ENCODE measurements at regions not wholly inside any gene's neighbourhood (a gene's known extent, or its start where the extent isn't known, plus 50 kb on each side); places are given as distances from the start of the nearest gene placed in this dataset.

- no peak for TF ChIP-seq EZH2phosphoT487 (conservative IDR thresholded peaks at IDR 0.05; ENCODE audit: low read length)
- no peak for TF ChIP-seq CTCF (IDR thresholded peaks at IDR 0.05; ENCODE audit: insufficient read depth, low read length, poor library complexity, severe bottlenecking)
- H3K27me3 ChIP-seq (ENCODE audit: low read length), result 0 out of 2 replicates have a peak, but pooled peaks cover 2% of the 10 kb centered on the region
- no peak overlapping the region for H3K27ac ChIP-seq (ENCODE audit: low read depth, low read length)
- H2AFZ ChIP-seq (ENCODE audit: low read depth, low read length, severe bottlenecking), result no peak overlapping the region
- no peak overlapping the region for H3K4me3 ChIP-seq (ENCODE audit: insufficient read depth, low read length, poor library complexity, severe bottlenecking)
- H3K4me2 ChIP-seq (ENCODE audit: low read depth, low read length, poor library complexity, severe bottlenecking), result no peak overlapping the region
- no peaks in the 10 kb centered on the region for H4K20me1 ChIP-seq (ENCODE audit: low read depth, low read length)
- H3F3A ChIP-seq (ENCODE audit: insufficient read depth), result no peaks in the 10 kb centered on the region
- no peaks in the 10 kb centered on the region; the same call in 1 of the 2 replicates for H3K9me2 ChIP-seq (replicated peaks; ENCODE audit: insufficient read depth, low read length)
- H3K9ac ChIP-seq (ENCODE audit: low read length), result no peak overlapping the region
- no peaks in the 10 kb centered on the region for H3K36me3 ChIP-seq (ENCODE audit: low read length)
- H3K79me2 ChIP-seq (ENCODE audit: insufficient read depth, low read length), result no peaks in the 10 kb centered on the region
- no peaks in the 10 kb centered on the region for H3K9me3 ChIP-seq (ENCODE audit: insufficient read depth, low read length)
Observed at GRCh38 chr3:28916713-28917499, 364.0 kb upstream of the RBMS3 start.

GRCh38 chr3:28917895-28918475 lies 362.9 kb upstream of the RBMS3 start:
- Histone ChIP-seq H3K4me2 (ENCODE audit: low read depth, low read length, poor library complexity, severe bottlenecking) (no peak overlapping the region), H3F3A (ENCODE audit: insufficient read depth) (no peaks in the 10 kb centered on the region), H3K27ac (ENCODE audit: low read depth, low read length) (no peak overlapping the region), H3K79me2 (ENCODE audit: insufficient read depth, low read length) (no peaks in the 10 kb centered on the region), H2AFZ (ENCODE audit: low read depth, low read length, severe bottlenecking) (no peak overlapping the region), H3K9ac (ENCODE audit: low read length) (no peak overlapping the region), H3K36me3 (ENCODE audit: low read length) (no peaks in the 10 kb centered on the region), H4K20me1 (ENCODE audit: low read depth, low read length) (no peaks in the 10 kb centered on the region), H3K4me3 (ENCODE audit: insufficient read depth, low read length, poor library complexity, severe bottlenecking) (no peak overlapping the region), H3K27me3 (ENCODE audit: low read length) (0 out of 2 replicates have a peak, but pooled peaks cover 2% of the 10 kb centered on the region), H3K9me3 (ENCODE audit: insufficient read depth, low read length) (no peaks in the 10 kb centered on the region), H3K9me2 (replicated peaks; ENCODE audit: insufficient read depth, low read length) (no peaks in the 10 kb centered on the region; the same call in 1 of the 2 replicates)
- TF ChIP-seq CTCF (IDR thresholded peaks at IDR 0.05; ENCODE audit: insufficient read depth, low read length, poor library complexity, severe bottlenecking), result no peak
- TF ChIP-seq EZH2phosphoT487 (conservative IDR thresholded peaks at IDR 0.05; ENCODE audit: low read length), result no peak

- no peak overlapping the region for H2AFZ ChIP-seq (ENCODE audit: low read depth, low read length, severe bottlenecking)
- H3K9me3 ChIP-seq (ENCODE audit: insufficient read depth, low read length), result no peaks in the 10 kb centered on the region
- H3F3A ChIP-seq (ENCODE audit: insufficient read depth), result no peaks in the 10 kb centered on the region
- no peak overlapping the region for H3K27ac ChIP-seq (ENCODE audit: low read depth, low read length)
- H3K79me2 ChIP-seq (ENCODE audit: insufficient read depth, low read length), result no peaks in the 10 kb centered on the region
- H3K4me3 ChIP-seq (ENCODE audit: insufficient read depth, low read length, poor library complexity, severe bottlenecking), result no peak overlapping the region
- no peaks in the 10 kb centered on the region; the same call in 1 of the 2 replicates for H3K9me2 ChIP-seq (replicated peaks; ENCODE audit: insufficient read depth, low read length)
- no peaks in the 10 kb centered on the region for H4K20me1 ChIP-seq (ENCODE audit: low read depth, low read length)
- H3K4me2 ChIP-seq (ENCODE audit: low read depth, low read length, poor library complexity, severe bottlenecking), result no peak overlapping the region
- H3K36me3 ChIP-seq (ENCODE audit: low read length), result no peaks in the 10 kb centered on the region
- no peak overlapping the region for H3K9ac ChIP-seq (ENCODE audit: low read length)
- TF ChIP-seq EZH2phosphoT487 (conservative IDR thresholded peaks at IDR 0.05; ENCODE audit: low read length) (no peak), CTCF (IDR thresholded peaks at IDR 0.05; ENCODE audit: insufficient read depth, low read length, poor library complexity, severe bottlenecking) (no peak)
- H3K27me3 ChIP-seq (ENCODE audit: low read length), result 0 out of 2 replicates have a peak, but pooled peaks cover 2% of the 10 kb centered on the region
Observed at GRCh38 chr3:28922376-28922775, 358.5 kb upstream of the RBMS3 start.
